DND-41 (cell line): ENCODE measurements at regions not wholly inside any gene's neighbourhood (a gene's known extent, or its start where the extent isn't known, plus 50 kb on each side); places are given as distances from the start of the nearest gene placed in this dataset.

Experiments
- EZH2 ChIP-seq: IDR thresholded peaks from 3 replicates; pipeline ENCODE4 v1.6.1; 2012; ENCODE audit warnings: borderline replicate concordance, low read depth, mild to moderate bottlenecking, moderate library complexity, low read length, inconsistent platforms; ENCODE audit not compliant: severe bottlenecking
- TF ChIP-seq, protein P1 (sequence below): IDR thresholded peaks from 2 replicates; pipeline ENCODE4 v1.5.1; 2012; ENCODE audit warnings: borderline replicate concordance, low read length, moderate library complexity, mild to moderate bottlenecking; ENCODE audit not compliant: poor library complexity, severe bottlenecking; ENCODE audit errors: extremely low read depth

DNA sequence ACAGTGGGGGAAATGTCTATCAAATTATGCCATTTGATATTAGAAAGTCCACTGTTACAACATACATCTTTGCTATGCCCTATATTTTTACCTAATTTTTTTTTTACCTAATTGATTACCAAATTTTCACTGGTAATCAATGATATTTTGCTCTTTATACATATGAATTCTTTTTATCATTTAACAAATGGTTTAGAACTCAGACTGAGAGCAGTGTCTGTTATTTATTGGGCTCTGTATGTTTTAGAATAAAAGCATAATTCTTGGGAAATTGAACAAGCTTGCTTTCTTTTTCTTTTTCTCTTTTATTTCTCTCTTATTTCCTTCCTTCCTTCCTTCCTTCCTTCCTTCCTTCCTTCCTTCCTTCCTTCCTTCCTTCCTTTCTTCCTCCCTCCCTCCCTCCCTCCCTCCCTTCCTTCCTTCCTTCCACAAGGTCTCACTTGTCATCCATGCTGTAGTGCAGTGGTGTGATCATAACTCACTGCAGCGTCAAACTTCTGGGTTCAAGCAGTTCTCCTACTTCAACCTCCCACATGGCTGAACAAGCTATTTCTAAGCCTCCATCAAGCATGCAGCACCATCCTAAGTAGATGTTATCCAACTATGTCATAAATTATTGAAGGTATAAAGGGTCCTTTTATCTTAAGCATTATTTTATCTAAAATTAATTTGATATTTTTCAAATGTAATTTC lies 911.7 kb upstream of the CITED2 start:
- TF ChIP-seq, protein P1, sequence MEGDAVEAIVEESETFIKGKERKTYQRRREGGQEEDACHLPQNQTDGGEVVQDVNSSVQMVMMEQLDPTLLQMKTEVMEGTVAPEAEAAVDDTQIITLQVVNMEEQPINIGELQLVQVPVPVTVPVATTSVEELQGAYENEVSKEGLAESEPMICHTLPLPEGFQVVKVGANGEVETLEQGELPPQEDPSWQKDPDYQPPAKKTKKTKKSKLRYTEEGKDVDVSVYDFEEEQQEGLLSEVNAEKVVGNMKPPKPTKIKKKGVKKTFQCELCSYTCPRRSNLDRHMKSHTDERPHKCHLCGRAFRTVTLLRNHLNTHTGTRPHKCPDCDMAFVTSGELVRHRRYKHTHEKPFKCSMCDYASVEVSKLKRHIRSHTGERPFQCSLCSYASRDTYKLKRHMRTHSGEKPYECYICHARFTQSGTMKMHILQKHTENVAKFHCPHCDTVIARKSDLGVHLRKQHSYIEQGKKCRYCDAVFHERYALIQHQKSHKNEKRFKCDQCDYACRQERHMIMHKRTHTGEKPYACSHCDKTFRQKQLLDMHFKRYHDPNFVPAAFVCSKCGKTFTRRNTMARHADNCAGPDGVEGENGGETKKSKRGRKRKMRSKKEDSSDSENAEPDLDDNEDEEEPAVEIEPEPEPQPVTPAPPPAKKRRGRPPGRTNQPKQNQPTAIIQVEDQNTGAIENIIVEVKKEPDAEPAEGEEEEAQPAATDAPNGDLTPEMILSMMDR = no peak
- no peak for TF ChIP-seq EZH2
